Heart right ventricle (tissue), 16 donors: ENCODE measurements at regions not wholly inside any gene's neighbourhood (a gene's known extent, or its start where the extent isn't known, plus 50 kb on each side); places are given as distances from the start of the nearest gene placed in this dataset.

ENCODE experiments used
- ATAC-seq, 8 donors: fragments of 200-7000 bp; cut with Tn5 transposase; one replicate each; pipeline ENCODE4 v1.9.1; 2020; ENCODE audit warnings: mild to moderate bottlenecking in 8 of 8, moderate library complexity in 8 of 8, moderate number of reproducible peaks in 1 of 8
- DNase-seq, 2 donors: peaks; one replicate each; pipeline ENCODE4 v3.0.0-alpha.2; 2020
- H3K27ac ChIP-seq, 10 donors: fragments of 200-600 bp; sonication (generic) in 2 of 10; one replicate each; pipeline versions ENCODE4 v1.5.0 to v1.8.0; 2020 to 2022; ENCODE audit warnings: mild to moderate bottlenecking in 3 of 10
- H3K27me3 ChIP-seq, 7 donors: fragments of 200-600 bp; one replicate each; pipeline ENCODE4 v1.8.0; 2021 to 2022; ENCODE audit warnings: mild to moderate bottlenecking in 2 of 7
- H3K36me3 ChIP-seq, 9 donors: fragments of 200-600 bp; sonication (generic) in 1 of 9; one replicate each; pipeline versions ENCODE4 v1.5.0 to v1.8.0; 2020 to 2022; ENCODE audit warnings: mild to moderate bottlenecking in 2 of 9
- H3K4me1 ChIP-seq, 9 donors: fragments of 200-600 bp; sonication (generic) in 1 of 9; one replicate each; pipeline versions ENCODE4 v1.5.0 to v1.8.0; 2020 to 2022; ENCODE audit warnings: mild to moderate bottlenecking in 4 of 9
- H3K4me3 ChIP-seq, 10 donors: fragments of 200-600 bp; sonication (generic) in 2 of 10; one replicate each; pipeline versions ENCODE4 v1.5.0 to v1.8.0; 2020 to 2022; ENCODE audit warnings: mild to moderate bottlenecking in 7 of 10, moderate library complexity in 2 of 10
- H3K9me3 ChIP-seq, 11 donors: fragments of 200-600 bp in 10 of 11; sonication (generic) in 2 of 11; one replicate each; pipeline versions ENCODE4 v1.5.0 to v1.8.0; 2013 to 2022; ENCODE audit warnings: mild to moderate bottlenecking in 2 of 11, control low read depth in 1 of 11, moderate library complexity in 1 of 11
- CTCF ChIP-seq, 9 donors: fragments of 200-600 bp; sonication (generic) in 2 of 9; IDR thresholded peaks; one replicate each; pipeline versions ENCODE4 v1.5.0 to v1.8.0; 2021 to 2022; ENCODE audit warnings: antibody characterized with exemption in 9 of 9, mild to moderate bottlenecking in 5 of 9, moderate library complexity in 1 of 9
- whole genome bisulfite sequencing, 2 donors: extraction: QIAGEN DNeasy Blood & Tissue Kit; methylation state at CpG; one replicate each; pipeline ENCODE4 v1.1.7; 2013; ENCODE audit warnings: inconsistent platforms in 1 of 2; 5-methylcytosine and 5-hydroxymethylcytosine counted together
- intact Hi-C, 10 donors: fragments of 100-400 bp; cut with DNase I; formaldehyde crosslinking; loops; one replicate each; pipeline versions ENCODE4 v1.11.1 to v1.14.2; 2022
- donor health status: Arrhythmogenic right ventricular cardiomyopathy.
- donor health status: ischemic (EF 13 %, LVEDD 7.1; RV severe dilation, severe dysfunction).
- donor health status: healthy with polysubstance abuse.
- donor health status: DM: no; HTN: yes; CAD: no.
- donor health status: DM: no; HTN: no; CAD: no.
- donor health status: ischemic (EF 25% LVEDD 6.9; RV normal size, moderate dysfunction).
- donor health status: ischemic (EF 25% LVEDD 5.7; RV mildly dilated, moderate dysfunction).
- donor health status: healthy.
- donor health status: DM: yes; HTN: yes; CAD: no.
- donor health status: Ischemic cardiomyopathy.
- donor health status: ischemic (EF 35%, LVEDD 5.7; RV mildly dilated, moderate dysfunction).
- donor health status: nonischemic (EF 11% LVEDD 7.7; RV severe dilation, severe dysfunction).
- donor health status: DM: yes; HTN: yes; CAD: no.
- donor health status: PGD.
- donor health status: ischemic (EF 29% LVEDD 5.4; RV normal size, mild dysfunction).
- donor health status: nonischemic (EF 23%, LVEDD 6.1; RV moderate dilation, normal function).

GRCh38 chr16:59126486-59126885 is 392.4 kb upstream of the GOT2 start:
- Histone ChIP-seq H3K27ac (no peak overlapping the region), H3K36me3 (no peaks in the 10 kb centered on the region), H3K9me3 (peaks cover 0 to 8% (median 0%) of the 10 kb centered on the region in 11 donors), H3K4me3 (no peak overlapping the region), H3K4me1 (peaks cover 0 to 5% (median 0%) of the 10 kb centered on the region in 9 donors), H3K27me3 (no peaks in the 10 kb centered on the region)
- intact Hi-C loops, result no loop called here
- ATAC-seq (no peak), DNase-seq (no peak)
- TF ChIP-seq CTCF (IDR thresholded peaks at IDR 0.05), result no peak
- WGBS, 2 donors, result 59 to 71% methylated on average over 1 of the region's 1 CpG

GRCh38 chr16:59124056-59124455 is 389.9 kb upstream of the GOT2 start:
- H3K9me3 ChIP-seq, result peaks cover 0 to 2% (median 0%) of the 10 kb centered on the region in 11 donors
- no peaks in the 10 kb centered on the region for H3K36me3 ChIP-seq
- H3K4me1 ChIP-seq, result peaks cover 0 to 5% (median 0%) of the 10 kb centered on the region in 9 donors
- intact Hi-C loops, result no loop called here
- ATAC-seq (no peak), DNase-seq (no peak)
- H3K27ac ChIP-seq, result no peak overlapping the region
- H3K27me3 ChIP-seq, result no peaks in the 10 kb centered on the region
- WGBS, 2 donors, result 63 to 65% methylated on average over 2 of the region's 2 CpGs
- TF ChIP-seq CTCF (IDR thresholded peaks at IDR 0.05), result no peak
- no peak overlapping the region for H3K4me3 ChIP-seq

- no peak overlapping the region for H3K27ac ChIP-seq
- intact Hi-C loops, result no loop called here
- H3K4me3 ChIP-seq, result no peak overlapping the region
- DNase-seq, result no peak
- no peak for TF ChIP-seq CTCF (IDR thresholded peaks at IDR 0.05)
- H3K27me3 ChIP-seq, result no peaks in the 10 kb centered on the region
- H3K4me1 ChIP-seq, result peaks cover 0 to 5% (median 0%) of the 10 kb centered on the region in 9 donors
- H3K9me3 ChIP-seq, result peaks cover 0 to 2% (median 0%) of the 10 kb centered on the region in 11 donors
- H3K36me3 ChIP-seq, result no peaks in the 10 kb centered on the region
- no peak for ATAC-seq
- 81 to 90% methylated on average over 1 of the region's 1 CpG for WGBS, 2 donors
Observed at GRCh38 chr16:59123479-59123878, 389.4 kb upstream of the GOT2 start.

- H3K9me3 ChIP-seq, result peaks cover 0 to 2% (median 0%) of the 10 kb centered on the region in 11 donors
- no peak for ATAC-seq
Observed at GRCh38 chr16:59122262-59122537, 388.1 kb upstream of the GOT2 start.

More at GRCh38 chr16:59122262-59122537, 388.1 kb upstream of the GOT2 start:
- no peak for DNase-seq
- Histone ChIP-seq H3K4me1 (peaks cover 0 to 5% (median 0%) of the 10 kb centered on the region in 9 donors), H3K27me3 (no peaks in the 10 kb centered on the region), H3K27ac (no peak overlapping the region), H3K4me3 (no peak overlapping the region), H3K36me3 (no peaks in the 10 kb centered on the region)
- intact Hi-C loops, result no loop called here
- 43 to 67% methylated on average over 2 of the region's 2 CpGs for WGBS, 2 donors
- no peak for TF ChIP-seq CTCF (IDR thresholded peaks at IDR 0.05)
